Ishikawa (cell line): ENCODE measurements at regions not wholly inside any gene's neighbourhood (a gene's known extent, or its start where the extent isn't known, plus 50 kb on each side); places are given as distances from the start of the nearest gene placed in this dataset.

ENCODE experiments used
- CEBPB ChIP-seq: IDR thresholded peaks from 2 replicates; pipeline ENCODE4 v1.6.1; 2012
- CREB1 ChIP-seq: IDR thresholded peaks from 2 replicates; pipeline ENCODE4 v1.6.1; 2012; ENCODE audit warnings: low read depth
- EP300 ChIP-seq: IDR thresholded peaks from 2 replicates; pipeline ENCODE4 v1.6.1; 2012; ENCODE audit warnings: borderline replicate concordance
- FOXM1 ChIP-seq: IDR thresholded peaks from 2 replicates; pipeline ENCODE4 v1.6.1; 2012; ENCODE audit warnings: low read depth, borderline replicate concordance
- RAD21 ChIP-seq: IDR thresholded peaks from 2 replicates; pipeline ENCODE4 v1.6.1; 2012; ENCODE audit warnings: low read depth
- REST ChIP-seq: IDR thresholded peaks from 2 replicates; pipeline ENCODE4 v1.6.1; 2012; ENCODE audit warnings: low read depth, mild to moderate bottlenecking
- TAF1 ChIP-seq: IDR thresholded peaks from 2 replicates; pipeline ENCODE4 v1.6.1; 2012; ENCODE audit warnings: low read depth, mild to moderate bottlenecking
- TCF12 ChIP-seq: IDR thresholded peaks from 2 replicates; pipeline ENCODE4 v1.6.1; 2012; ENCODE audit warnings: low read depth
- YY1 ChIP-seq: IDR thresholded peaks from 2 replicates; pipeline ENCODE4 v1.6.1; 2012; ENCODE audit warnings: low read depth
- ZBTB7A ChIP-seq: IDR thresholded peaks from 2 replicates; pipeline ENCODE4 v1.6.1; 2012; ENCODE audit warnings: low read depth
- TF ChIP-seq, protein P1 (sequence below): IDR thresholded peaks from 2 replicates; pipeline ENCODE4 v1.6.1; 2012
- TF ChIP-seq, protein P2 (sequence below): IDR thresholded peaks from 2 replicates; pipeline ENCODE4 v1.6.1; 2012

DNA sequence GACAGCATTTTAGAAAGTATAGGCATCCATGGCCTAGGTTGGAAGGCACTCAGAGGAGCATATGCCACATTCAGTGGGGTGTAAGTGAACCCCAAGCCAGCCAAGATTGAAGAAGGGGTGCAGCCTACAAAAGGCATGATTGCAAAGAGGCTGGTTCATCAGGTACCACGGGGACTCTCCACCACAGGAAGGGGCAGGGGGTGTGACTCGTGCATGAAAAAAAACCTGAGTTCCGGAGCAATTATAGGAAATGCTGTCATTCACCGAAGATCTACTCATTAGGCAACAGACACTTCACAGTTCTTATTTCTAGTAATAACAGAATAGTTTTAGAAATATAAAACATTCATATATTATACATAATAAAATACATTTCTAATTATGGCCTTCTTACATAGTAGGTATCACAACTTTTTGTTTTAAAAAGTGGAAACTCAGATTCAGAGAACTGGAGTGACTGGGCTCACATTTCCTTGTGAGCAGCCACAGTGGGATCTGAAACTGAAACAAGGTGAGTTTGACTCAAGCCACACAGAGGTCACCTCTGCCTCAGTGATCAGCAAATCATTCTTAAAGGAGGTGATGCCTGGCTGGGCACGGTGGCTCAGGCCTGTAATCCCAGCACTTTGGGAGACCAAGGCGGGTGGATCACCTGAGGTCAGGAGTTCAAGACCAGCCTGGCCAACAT, 188.4 kb upstream of the GYPC start:
- TF ChIP-seq, protein P1, sequence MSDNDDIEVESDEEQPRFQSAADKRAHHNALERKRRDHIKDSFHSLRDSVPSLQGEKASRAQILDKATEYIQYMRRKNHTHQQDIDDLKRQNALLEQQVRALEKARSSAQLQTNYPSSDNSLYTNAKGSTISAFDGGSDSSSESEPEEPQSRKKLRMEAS, result no peak
- TF ChIP-seq REST, result no peak
- no peak for TF ChIP-seq TAF1
- TF ChIP-seq FOXM1, result no peak
- TF ChIP-seq RAD21, result no peak
- TF ChIP-seq CEBPB, result no peak
- TF ChIP-seq CREB1, result no peak
- TF ChIP-seq EP300, result no peak
- TF ChIP-seq YY1, result no peak
- TF ChIP-seq, protein P2, sequence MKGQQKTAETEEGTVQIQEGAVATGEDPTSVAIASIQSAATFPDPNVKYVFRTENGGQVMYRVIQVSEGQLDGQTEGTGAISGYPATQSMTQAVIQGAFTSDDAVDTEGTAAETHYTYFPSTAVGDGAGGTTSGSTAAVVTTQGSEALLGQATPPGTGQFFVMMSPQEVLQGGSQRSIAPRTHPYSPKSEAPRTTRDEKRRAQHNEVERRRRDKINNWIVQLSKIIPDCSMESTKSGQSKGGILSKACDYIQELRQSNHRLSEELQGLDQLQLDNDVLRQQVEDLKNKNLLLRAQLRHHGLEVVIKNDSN, result no peak
- no peak for TF ChIP-seq TCF12
- TF ChIP-seq ZBTB7A, result no peak
